GM19324 (cell line): ENCODE measurements at regions not wholly inside any gene's neighbourhood (a gene's known extent, or its start where the extent isn't known, plus 50 kb on each side); places are given as distances from the start of the nearest gene placed in this dataset.

Experiments used
- ATAC-seq: cut with Tn5 transposase; IDR thresholded peaks from one replicate; pipeline ENCODE4 v1.9.1; 2021; ENCODE audit warnings: mild to moderate bottlenecking, moderate library complexity; ENCODE audit not compliant: unreplicated experiment, low FRiP score

- no peak for ATAC-seq
Measured at GRCh38 chr9:7259544-7260241, 501.9 kb downstream of the KDM4C start.

GRCh38 chr9:7258688-7259396 lies 501.1 kb downstream of the KDM4C start:
- ATAC-seq, result no peak

GRCh38 chr9:7246917-7247522 lies 489.2 kb downstream of the KDM4C start:
- ATAC-seq, result no peak

- ATAC-seq, result no peak
Measured at GRCh38 chr9:7245976-7246580, 488.3 kb downstream of the KDM4C start.

- ATAC-seq, result no peak
Measured at GRCh38 chr9:7243838-7244237, 486.1 kb downstream of the KDM4C start.

GRCh38 chr9:7242126-7242525 lies 484.4 kb downstream of the KDM4C start:
- ATAC-seq, result no peak

GRCh38 chr9:7241694-7242093 lies 483.9 kb downstream of the KDM4C start:
- ATAC-seq, result no peak

- ATAC-seq, result no peak
Measured at GRCh38 chr9:7240569-7241311, 483.0 kb downstream of the KDM4C start.

GRCh38 chr9:7239708-7240107 lies 481.9 kb downstream of the KDM4C start:
- no peak for ATAC-seq

GRCh38 chr9:7238247-7238637 lies 480.5 kb downstream of the KDM4C start:
- no peak for ATAC-seq

GRCh38 chr9:7237473-7238246 lies 479.9 kb downstream of the KDM4C start:
- ATAC-seq, result no peak

- ATAC-seq, result no peak
Measured at GRCh38 chr9:7236186-7236585, 478.4 kb downstream of the KDM4C start.

- ATAC-seq, result no peak
Measured at GRCh38 chr9:7234144-7234543, 476.4 kb downstream of the KDM4C start.

- no peak for ATAC-seq
Measured at GRCh38 chr9:7229571-7229970, 471.8 kb downstream of the KDM4C start.

- no peak for ATAC-seq
Measured at GRCh38 chr9:7228726-7229125, 471.0 kb downstream of the KDM4C start.

- ATAC-seq, result no peak
Measured at GRCh38 chr9:7227951-7228350, 470.2 kb downstream of the KDM4C start.

GRCh38 chr9:7226007-7226640 lies 468.4 kb downstream of the KDM4C start:
- ATAC-seq, result no peak
